Effector memory CD8-positive, alpha-beta T cell (primary cell): ENCODE measurements at regions not wholly inside any gene's neighbourhood (a gene's known extent, or its start where the extent isn't known, plus 50 kb on each side); places are given as distances from the start of the nearest gene placed in this dataset.

Experiments
- ATAC-seq: fragments of 150-1000 bp; cut with Tn5 transposase; replicated peaks from 2 replicates; pipeline ENCODE4 v1.10.0; 2021; ENCODE audit warnings: mild to moderate bottlenecking, moderate library complexity
- DNase-seq, 3 experiments: peaks; one replicate each; pipeline ENCODE4 v3.0.0; 2021
- H3K27ac Mint-ChIP-seq, 2 donors: one replicate each; pipeline ENCODE4 v1.8.0; 2022; ENCODE audit warnings: mild to moderate bottlenecking in 2 of 2, mixed read lengths in 2 of 2, moderate library complexity in 2 of 2
- H3K27me3 Mint-ChIP-seq, 2 donors: one replicate each; pipeline ENCODE4 v1.8.0; 2022; ENCODE audit warnings: mixed read lengths in 2 of 2
- H3K36me3 Mint-ChIP-seq: one replicate; pipeline ENCODE4 v1.8.0; 2022; ENCODE audit warnings: mild to moderate bottlenecking, moderate library complexity, mixed read lengths; ENCODE audit not compliant: insufficient read depth
- H3K4me1 Mint-ChIP-seq, 2 donors: one replicate each; pipeline ENCODE4 v1.8.0; 2022; ENCODE audit warnings: low read depth in 2 of 2, mixed read lengths in 2 of 2
- H3K4me3 Mint-ChIP-seq, 2 donors: one replicate each; pipeline ENCODE4 v1.8.0; 2022; ENCODE audit warnings: mild to moderate bottlenecking in 2 of 2, mixed read lengths in 2 of 2, moderate library complexity in 2 of 2
- H3K9me3 Mint-ChIP-seq, 2 donors: one replicate each; pipeline ENCODE4 v1.8.0; 2022; ENCODE audit warnings: mixed read lengths in 2 of 2

DNA sequence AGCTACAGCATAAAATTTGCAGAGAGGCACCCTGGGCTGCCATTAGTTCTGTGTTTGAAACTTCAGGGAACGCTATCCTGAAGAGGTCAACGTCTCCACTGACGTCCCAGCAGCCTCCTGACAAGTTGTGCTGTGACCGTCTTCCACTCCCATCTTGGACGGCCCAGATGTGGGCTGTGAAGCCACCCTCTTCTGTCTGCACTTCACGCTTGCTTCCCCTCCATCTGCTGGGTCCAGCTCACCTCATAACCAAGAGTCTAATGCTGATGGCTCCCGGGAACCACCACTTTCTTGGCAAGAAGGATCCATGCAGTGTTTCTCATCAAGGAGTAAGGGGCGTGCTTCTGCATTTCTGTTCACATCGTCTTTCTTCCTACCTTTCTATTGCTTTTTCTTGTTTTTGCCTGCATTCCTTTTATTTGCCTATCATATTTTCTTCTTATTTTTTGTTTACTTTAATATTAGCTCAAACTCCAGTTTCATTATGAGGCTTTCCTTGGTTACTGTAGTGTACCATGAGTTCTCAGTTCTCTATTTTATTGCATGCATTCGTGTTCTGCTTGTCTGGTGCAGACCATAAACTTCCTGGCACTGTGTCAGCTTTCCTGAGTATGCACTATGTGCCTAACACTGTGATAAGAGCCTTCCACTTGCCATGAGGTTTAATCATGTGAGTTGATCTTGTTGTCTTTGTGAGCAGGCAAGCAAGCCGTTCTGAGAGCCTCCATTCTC is 631.8 kb upstream of the RAB6C start:
- Mint-ChIP-seq H3K4me1 (no peaks in the 10 kb centered on the region), H3K27ac (no peak overlapping the region), H3K27me3 (no peaks in the 10 kb centered on the region), H3K4me3 (no peak overlapping the region), H3K9me3 (peaks cover 0 to 4% of the 10 kb centered on the region in 2 donors), H3K36me3 (no peaks in the 10 kb centered on the region)
- DNase-seq (no peak), ATAC-seq (no peak)

DNA sequence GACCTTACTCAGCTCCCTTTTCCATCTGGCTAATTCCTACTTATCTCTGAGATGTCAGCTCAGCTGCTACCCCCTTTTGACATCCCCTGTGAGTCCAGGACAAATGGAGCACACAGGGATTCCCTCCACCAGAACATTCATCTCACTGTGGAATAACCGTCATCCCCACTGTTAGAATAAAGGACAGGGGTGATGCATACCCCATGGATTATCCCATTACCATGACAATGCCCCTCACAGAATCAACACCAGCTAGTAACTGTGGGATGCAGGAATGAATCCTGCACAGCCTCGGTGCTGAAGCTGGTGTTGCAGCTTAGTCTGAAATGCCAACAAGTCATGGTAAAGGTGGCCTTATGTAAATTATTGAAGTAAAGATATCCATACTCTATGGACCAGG is 624.8 kb upstream of the RAB6C start:
- no peaks in the 10 kb centered on the region for H3K27me3 Mint-ChIP-seq

DNA sequence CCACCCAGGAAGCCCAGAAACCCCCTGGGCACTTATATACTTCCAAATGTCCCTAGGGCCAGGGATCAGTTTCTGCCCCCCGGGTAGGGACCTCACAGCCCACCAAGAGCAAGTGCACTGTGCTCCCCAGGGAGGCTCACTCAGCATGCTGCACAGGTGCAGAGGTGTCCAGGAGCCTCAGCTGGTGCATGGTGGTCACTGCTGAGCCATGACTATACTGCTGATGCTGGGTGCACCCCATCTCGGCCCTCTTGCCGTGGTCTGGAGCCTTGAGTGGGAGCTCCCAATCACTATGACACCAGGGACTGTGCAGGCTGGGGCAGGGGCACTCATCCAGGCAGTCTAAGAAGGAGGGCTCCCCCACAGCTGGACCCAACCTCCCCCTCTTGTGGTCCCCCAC is 617.8 kb upstream of the RAB6C start:
- no peaks in the 10 kb centered on the region for H3K4me1 Mint-ChIP-seq
- no peaks in the 10 kb centered on the region for H3K36me3 Mint-ChIP-seq
- H3K9me3 Mint-ChIP-seq: peaks cover 4 to 6% of the 10 kb centered on the region in 2 donors
- no peak overlapping the region for H3K27ac Mint-ChIP-seq
- no peak for ATAC-seq
- peaks cover 0 to 5% of the 10 kb centered on the region in 2 donors for H3K27me3 Mint-ChIP-seq
- H3K4me3 Mint-ChIP-seq: no peak overlapping the region
- no peak for DNase-seq

More for the DNA sequence above, 624.8 kb upstream of the RAB6C start:
- DNase-seq: no peak
- Mint-ChIP-seq H3K36me3 (no peaks in the 10 kb centered on the region), H3K4me3 (no peak overlapping the region), H3K27ac (no peak overlapping the region), H3K9me3 (peaks cover 3 to 22% of the 10 kb centered on the region in 2 donors), H3K4me1 (no peaks in the 10 kb centered on the region)
- ATAC-seq: no peak

DNA sequence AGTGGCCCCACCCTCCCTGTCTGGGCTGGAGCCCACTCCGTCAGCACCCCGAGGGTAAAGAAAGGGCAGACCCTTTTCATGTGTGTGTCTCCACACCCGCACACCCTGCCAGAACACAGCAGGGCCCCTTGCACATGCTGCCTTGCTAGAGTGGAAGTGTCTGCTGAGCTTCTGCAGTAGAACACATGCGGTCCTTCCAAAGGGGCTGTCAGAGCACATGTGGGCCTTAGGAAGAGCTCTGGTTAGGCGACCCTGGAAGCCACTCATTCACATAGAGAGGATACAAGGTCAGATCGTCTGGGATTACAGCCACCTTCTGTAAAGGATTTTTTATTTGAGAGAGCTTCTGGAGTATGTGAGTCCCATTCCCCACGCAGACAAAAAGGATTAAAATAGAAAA is 613.2 kb upstream of the RAB6C start:
- Mint-ChIP-seq H3K27ac (no peak overlapping the region), H3K9me3 (peaks cover 0 to 10% of the 10 kb centered on the region in 2 donors), H3K36me3 (no peaks in the 10 kb centered on the region), H3K4me1 (no peaks in the 10 kb centered on the region), H3K4me3 (no peak overlapping the region), H3K27me3 (peaks cover 0 to 6% of the 10 kb centered on the region in 2 donors)
- no peak for DNase-seq
- no peak for ATAC-seq

DNA sequence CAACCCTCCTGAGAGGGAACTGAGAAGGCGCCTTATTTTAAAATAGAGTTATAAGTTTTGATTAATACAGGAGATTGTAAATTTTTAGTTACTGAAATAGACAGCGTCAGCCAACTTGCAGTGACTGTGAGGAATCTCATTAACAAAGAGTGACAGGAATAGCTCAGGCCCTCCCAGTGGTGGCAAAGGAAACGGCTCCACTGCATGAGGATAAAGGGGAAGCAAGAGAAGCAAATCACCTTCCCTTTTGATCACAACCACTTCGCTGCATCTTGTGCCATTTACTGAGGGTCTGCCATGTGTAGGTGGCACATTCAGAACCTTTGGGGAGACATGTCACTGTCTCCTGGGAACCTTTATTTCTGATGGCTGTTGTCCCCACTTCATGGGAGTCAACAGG is 612.4 kb upstream of the RAB6C start:
- Mint-ChIP-seq H3K4me1 (no peaks in the 10 kb centered on the region), H3K9me3 (peaks cover 0 to 10% of the 10 kb centered on the region in 2 donors), H3K27me3 (peaks cover 0 to 6% of the 10 kb centered on the region in 2 donors), H3K4me3 (no peak overlapping the region), H3K27ac (no peak overlapping the region), H3K36me3 (no peaks in the 10 kb centered on the region)
- no peak for ATAC-seq
- DNase-seq: no peak

DNA sequence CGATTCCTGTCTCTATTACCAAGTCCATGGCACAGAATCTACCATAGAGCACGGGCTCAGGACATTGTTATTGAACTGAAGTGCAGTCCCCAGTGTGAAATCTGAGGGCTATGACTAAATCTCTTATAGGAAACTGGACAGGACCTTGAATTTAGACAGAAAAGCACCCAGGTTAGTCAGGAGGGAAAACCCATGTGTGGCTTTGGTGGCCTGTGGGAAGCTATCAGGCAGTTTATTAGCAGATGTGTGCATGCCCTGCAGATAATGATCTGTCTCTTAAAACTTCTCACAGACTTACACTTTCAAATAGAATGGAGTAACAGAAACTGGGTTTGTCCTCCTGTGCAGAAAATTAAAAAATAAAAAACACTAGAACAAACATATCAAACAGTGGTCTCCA is 610.0 kb upstream of the RAB6C start:
- ATAC-seq: no peak
- peaks cover 6% of the 10 kb centered on the region in 2 donors for H3K9me3 Mint-ChIP-seq
- no peak for DNase-seq
- no peaks in the 10 kb centered on the region for H3K36me3 Mint-ChIP-seq
- H3K4me1 Mint-ChIP-seq: no peaks in the 10 kb centered on the region
- peaks cover 0 to 6% of the 10 kb centered on the region in 2 donors for H3K27me3 Mint-ChIP-seq
- no peak overlapping the region for H3K4me3 Mint-ChIP-seq
- H3K27ac Mint-ChIP-seq: no peak overlapping the region

DNA sequence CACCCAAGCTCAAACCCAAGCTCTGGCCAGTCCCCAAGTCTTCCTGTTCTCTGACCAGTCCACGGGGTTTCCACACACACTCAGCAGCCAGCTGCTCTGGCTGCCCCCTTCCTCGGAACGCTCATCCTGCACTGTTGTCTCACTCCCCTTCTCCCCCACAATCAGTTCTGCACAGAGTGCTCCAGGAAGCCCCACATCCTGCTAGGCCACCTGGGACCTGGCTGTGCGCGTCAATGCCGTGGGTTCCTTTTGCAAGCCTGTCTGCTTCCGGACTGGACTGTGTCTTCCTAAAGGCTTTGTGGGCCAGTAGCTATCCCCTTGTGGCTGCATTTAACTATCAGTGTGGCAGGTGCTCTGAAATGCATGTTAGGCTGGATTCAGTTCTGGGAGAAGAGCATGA is 605.0 kb upstream of the RAB6C start:
- no peaks in the 10 kb centered on the region for H3K27me3 Mint-ChIP-seq
- H3K9me3 Mint-ChIP-seq: peaks cover 0 to 6% of the 10 kb centered on the region in 2 donors
- H3K36me3 Mint-ChIP-seq: no peaks in the 10 kb centered on the region
- ATAC-seq: no peak
- H3K27ac Mint-ChIP-seq: no peak overlapping the region
- H3K4me3 Mint-ChIP-seq: no peak overlapping the region
- peaks cover 0 to 3% of the 10 kb centered on the region in 2 donors for H3K4me1 Mint-ChIP-seq
- DNase-seq: no peak

DNA sequence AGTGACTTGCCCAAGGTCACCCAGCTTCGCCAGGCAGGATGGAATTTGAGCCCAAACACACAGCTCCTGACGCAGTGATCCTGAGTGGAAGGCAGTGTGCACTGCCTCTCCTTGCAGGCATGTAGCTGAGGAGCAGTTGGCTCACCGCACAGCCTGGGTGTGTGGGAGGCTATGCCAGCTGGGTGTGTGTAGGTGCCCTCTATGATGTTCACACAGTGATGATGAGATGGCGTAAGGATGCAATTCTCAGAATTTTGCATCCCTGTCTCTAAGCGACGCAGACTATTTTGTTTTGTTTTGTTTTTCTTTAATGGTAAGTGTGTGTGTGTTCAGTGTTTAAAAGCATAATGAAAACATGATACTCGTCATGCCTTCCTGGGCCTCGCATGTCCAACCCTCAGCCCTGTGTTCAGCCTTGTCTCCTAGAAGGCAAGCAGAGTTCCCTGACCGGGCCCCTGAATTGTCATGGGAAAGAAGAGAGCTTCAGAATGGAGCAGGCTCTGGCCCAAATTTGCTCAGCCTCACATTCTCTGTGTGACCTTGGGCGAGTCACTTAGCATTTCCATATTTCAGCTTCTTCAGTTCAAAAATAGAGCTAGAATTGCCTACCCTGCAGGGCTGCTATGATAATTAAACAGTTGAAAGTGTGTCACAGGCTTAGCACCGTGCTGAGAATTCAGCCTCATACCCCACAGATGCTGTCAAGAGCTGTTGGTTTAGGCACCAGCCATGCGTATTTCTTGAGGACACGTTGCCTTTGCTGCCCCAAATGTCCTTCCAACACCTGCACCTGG is 603.6 kb upstream of the RAB6C start:
- DNase-seq: no peak
- H3K4me3 Mint-ChIP-seq: no peak overlapping the region

DNA sequence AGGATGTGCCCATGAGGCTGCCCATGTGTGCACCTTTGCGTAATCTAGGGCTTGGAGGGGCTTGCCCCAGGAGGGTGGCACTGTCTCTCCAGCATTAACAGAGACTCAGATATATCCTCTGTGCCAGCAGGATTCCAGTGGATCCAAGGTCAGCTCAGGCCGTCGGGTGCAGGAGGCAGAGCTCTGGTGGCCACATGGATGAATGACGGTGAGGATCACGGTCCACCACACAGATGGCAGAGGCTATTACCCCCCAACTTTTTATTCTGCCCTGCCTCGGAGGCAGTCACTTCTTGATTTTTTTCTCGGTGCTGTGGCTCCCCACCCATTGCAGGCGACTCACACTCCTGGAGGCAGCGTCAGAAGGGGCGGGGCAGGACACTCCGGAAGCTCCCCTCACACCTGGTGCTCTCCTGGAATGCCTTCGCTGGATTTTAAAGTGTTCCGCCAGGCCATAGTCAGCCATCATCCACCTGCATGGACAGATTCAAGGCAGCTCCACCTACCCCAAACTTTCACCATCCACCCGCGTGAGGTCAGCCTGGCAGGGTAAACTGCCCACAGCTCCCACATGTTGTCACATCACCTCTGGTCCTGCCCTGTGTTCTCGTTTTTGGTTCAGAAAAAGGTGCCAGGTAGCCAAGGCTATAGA is 602.9 kb upstream of the RAB6C start:
- Mint-ChIP-seq H3K4me3 (no peak overlapping the region), H3K27ac (no peak overlapping the region), H3K4me1 (peaks cover 0 to 3% of the 10 kb centered on the region in 2 donors), H3K36me3 (no peaks in the 10 kb centered on the region), H3K9me3 (peaks cover 0 to 6% of the 10 kb centered on the region in 2 donors), H3K27me3 (no peaks in the 10 kb centered on the region)
- DNase-seq: no peak
- no peak for ATAC-seq

More for the DNA sequence above, 603.6 kb upstream of the RAB6C start:
- H3K27ac Mint-ChIP-seq: no peak overlapping the region
- peaks cover 0 to 6% of the 10 kb centered on the region in 2 donors for H3K9me3 Mint-ChIP-seq
- H3K36me3 Mint-ChIP-seq: no peaks in the 10 kb centered on the region
- H3K27me3 Mint-ChIP-seq: no peaks in the 10 kb centered on the region
- H3K4me1 Mint-ChIP-seq: peaks cover 0 to 3% of the 10 kb centered on the region in 2 donors
- ATAC-seq: no peak

DNA sequence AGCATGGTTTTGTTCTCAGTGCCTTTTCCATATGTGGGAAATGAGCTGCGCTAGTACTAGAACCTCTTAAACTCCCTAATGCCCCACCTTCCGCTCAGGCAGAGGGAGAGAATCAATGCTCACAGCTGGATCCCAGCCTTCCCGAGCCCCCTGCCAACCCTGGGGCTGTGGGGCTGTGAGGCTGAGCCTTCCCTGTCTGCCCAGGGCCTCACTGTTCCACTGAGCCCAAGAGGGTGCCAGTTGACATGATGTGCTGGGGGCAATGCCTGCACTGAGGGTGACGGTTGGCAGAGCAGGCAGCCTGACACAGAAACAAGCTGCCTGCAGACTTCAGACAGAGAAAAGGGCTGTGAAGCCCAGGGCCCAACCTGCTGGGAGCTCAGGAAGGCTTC is 602.4 kb upstream of the RAB6C start:
- H3K4me1 Mint-ChIP-seq: peaks cover 0 to 3% of the 10 kb centered on the region in 2 donors
- H3K9me3 Mint-ChIP-seq: peaks cover 0 to 6% of the 10 kb centered on the region in 2 donors
- no peak overlapping the region for H3K4me3 Mint-ChIP-seq

DNA sequence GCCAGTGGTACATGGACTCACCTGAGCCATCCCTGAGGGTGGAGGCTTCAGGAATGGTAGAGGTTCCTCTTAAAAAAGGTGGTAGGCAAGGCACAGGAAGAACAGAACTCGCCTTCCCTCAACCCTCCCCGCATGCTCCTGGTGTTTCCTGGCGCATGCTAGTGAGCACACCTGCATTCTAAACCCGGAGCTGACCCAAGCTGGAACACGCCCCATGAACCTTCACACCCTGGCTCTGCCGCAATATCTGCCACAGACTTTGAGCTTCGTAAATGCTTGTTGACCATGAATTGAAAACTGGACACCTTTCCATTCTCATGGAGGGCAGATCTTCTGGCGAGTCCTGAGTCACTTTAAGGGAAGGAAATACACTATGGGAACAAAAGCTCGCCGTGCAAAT is 601.3 kb upstream of the RAB6C start:
- ATAC-seq (no peak), DNase-seq (no peak)
- Mint-ChIP-seq H3K27ac (no peak overlapping the region), H3K4me1 (peaks cover 0 to 3% of the 10 kb centered on the region in 2 donors), H3K36me3 (no peaks in the 10 kb centered on the region), H3K4me3 (no peak overlapping the region), H3K27me3 (no peaks in the 10 kb centered on the region), H3K9me3 (peaks cover 0 to 1% of the 10 kb centered on the region in 2 donors)

More for the DNA sequence above, 602.4 kb upstream of the RAB6C start:
- H3K27ac Mint-ChIP-seq: no peak overlapping the region
- no peaks in the 10 kb centered on the region for H3K36me3 Mint-ChIP-seq
- ATAC-seq (no peak), DNase-seq (no peak)
- no peaks in the 10 kb centered on the region for H3K27me3 Mint-ChIP-seq

DNA sequence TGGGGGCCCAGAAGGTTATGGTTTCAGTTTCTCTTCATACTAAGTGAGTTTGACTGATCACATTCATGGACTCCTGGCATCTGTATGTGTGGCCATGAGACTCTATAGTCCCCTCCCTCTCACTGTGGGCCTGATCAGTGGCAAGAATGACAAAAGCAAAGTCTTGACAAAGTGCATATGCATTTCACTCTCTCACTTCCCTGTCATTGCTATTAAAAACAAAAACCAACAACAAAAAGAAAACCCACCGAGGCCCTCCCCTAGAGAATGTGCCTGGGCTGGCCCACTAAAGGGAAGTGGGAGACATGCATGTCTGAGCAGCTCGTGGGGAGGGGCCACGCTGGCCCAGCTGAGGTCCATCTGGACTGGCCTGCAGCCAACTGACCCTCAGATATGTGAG is 600.1 kb upstream of the RAB6C start:
- DNase-seq: no peak
- Mint-ChIP-seq H3K27me3 (no peaks in the 10 kb centered on the region), H3K4me1 (peaks cover 0 to 3% of the 10 kb centered on the region in 2 donors), H3K4me3 (no peak overlapping the region), H3K9me3 (no peaks in the 10 kb centered on the region), H3K36me3 (no peaks in the 10 kb centered on the region), H3K27ac (no peak overlapping the region)
- ATAC-seq: no peak

DNA sequence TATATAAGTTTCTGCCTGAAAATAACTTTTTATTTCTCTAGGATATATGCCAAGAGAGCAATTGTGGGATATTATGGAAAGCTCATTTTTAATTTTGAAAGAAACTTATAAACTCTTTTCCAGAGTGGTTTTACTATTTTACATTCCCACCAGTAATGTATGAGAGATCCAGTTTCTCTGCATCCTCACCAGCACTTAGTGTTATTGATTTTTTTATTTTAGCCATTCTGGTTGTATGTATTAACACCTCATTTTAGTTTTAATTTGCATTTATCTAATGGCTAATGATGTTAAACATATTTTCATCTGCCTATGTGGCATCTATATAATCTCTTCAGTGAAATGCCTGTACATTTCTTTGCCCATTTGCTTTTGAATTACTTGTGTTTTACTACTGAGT is 597.7 kb upstream of the RAB6C start:
- no peak for ATAC-seq
- Mint-ChIP-seq H3K27me3 (no peaks in the 10 kb centered on the region), H3K4me1 (peaks cover 0 to 3% of the 10 kb centered on the region in 2 donors), H3K36me3 (no peaks in the 10 kb centered on the region), H3K27ac (no peak overlapping the region), H3K9me3 (no peaks in the 10 kb centered on the region), H3K4me3 (no peak overlapping the region)
- no peak for DNase-seq
